ENCODE measurements at regions not wholly inside any gene's neighbourhood (a gene's known extent, or its start where the extent isn't known, plus 50 kb on each side); places are given as distances from the start of the nearest gene placed in this dataset.

DNA sequence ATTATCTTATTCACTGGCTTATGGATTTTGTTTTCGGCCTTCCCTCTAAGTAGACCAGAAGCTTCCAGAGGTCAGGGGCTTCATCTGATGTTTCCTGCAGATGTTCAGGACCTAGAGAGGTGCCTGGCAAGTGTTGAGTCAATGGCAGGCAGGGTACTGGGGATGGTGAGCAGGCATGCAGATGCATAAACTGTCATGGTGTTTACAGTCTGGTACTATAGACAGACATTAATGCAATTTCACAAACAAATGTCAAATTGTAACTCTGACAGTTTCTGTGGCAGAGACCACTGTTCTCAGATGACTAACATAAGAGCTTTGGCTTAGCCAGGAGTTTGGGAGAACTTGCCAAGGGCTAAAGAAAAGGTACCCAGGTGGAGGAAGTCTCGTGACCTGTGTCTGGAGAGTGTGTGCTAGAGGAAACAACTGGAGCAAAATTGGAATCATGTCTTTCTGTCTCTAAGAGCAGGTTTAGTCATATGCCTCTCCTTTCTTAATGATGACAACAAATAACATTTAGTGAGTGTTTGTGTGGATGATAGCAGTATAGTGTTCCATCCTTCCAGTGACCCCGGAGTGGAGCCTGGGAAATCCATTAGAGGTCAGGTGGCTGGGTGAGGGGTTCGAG lies 53.7 kb upstream of the TRAK1 start:
- no peak for DNase-seq

DNA sequence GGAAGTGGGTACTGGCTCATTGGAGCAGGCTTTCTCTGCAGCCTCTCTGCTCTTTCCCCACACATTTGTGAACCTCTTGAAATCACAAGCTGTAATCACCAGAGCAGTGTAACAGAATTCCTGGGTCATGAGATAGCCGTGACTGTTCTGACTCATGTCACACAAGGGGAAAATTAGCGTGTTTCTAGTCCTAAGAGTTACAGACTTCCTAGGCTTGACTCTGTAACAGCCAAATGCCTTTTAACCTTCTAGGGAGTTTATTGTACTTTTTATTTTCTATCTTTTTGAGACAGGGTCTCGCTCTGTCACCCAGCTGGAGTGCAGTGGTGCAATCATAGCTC lies 54.7 kb upstream of the TRAK1 start:
- peak; percentile 96 for DNase-seq

- DNase-seq: no peak
Measured at GRCh38 chr3:42035816-42036482, 55.2 kb upstream of the TRAK1 start.

DNA sequence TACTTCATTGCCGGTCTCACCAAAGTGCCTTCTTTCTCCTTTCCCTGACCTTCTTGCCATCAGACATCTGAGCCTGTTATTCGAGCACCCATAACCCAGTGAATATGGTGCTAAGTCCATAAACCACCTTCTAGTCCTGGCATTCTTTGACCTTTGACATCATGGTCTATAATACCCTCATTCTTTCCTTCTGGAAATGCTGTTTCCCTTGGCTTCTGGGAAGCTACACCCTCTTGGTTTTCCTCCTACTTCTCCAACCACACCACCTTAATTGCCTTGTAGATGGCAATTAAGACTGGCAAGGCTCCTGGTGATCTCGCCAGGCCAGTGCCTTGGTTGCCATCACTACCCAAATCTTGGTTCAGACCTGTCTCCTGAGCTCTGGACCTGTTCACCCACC lies 56.1 kb upstream of the TRAK1 start:
- no peak for DNase-seq

GRCh38 chr3:42033741-42034140 lies 57.4 kb upstream of the TRAK1 start:
- DNase-seq: peak; percentile 68

DNA sequence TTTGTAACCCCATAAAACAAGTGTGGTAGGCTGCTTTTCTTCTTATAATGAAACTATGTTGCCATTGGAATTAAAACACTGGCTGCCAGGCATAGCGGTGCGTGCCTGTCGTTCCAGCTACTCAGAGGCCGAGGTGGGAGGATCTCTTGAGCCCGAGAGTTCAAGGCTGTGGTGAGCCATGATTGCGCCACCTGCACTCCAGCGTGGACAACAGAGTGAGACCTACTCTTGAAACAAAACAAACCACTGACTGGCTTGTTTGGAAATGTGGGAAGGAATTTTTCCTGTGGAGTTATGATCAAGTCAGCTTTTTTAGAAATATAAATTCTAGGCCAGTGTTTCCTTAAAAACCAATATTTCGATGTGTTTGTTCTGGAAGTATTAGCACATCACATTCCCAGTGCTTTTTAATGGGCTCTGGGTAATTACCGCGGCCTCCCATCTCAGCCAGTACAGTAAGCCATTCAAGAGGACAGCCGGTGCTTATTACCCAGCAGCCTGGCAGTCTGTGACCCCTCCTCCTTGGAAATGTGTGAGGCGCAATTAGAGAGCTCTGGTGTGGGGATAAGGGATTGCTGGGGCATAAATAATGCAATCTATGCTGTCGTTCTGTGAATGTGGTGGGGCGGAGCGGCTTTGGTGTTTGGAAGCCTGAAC lies 58.3 kb upstream of the TRAK1 start:
- peak; percentile 92 for DNase-seq

GRCh38 chr3:42031808-42032480 lies 59.2 kb upstream of the TRAK1 start:
- DNase-seq: no peak

DNA sequence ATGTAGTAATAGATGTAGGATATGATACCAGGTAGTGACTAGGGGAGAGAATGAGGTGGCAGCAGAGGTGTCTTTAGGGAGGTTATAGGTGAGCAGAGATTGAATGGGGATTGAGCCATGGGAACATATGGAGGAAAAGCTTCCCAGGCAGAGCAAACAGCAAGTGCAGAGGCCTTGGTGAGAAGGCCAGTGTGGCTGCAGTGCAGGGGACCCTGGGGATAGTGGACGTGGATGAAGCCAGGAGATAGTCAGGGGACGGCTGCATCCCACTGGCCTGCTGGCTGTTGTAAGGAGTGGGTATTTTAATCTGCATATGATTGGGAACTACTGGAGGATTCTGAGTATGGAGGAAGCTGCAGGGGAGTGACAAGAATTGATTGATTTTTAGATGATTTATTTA lies 62.7 kb upstream of the TRAK1 start:
- DNase-seq: no peak

DNA sequence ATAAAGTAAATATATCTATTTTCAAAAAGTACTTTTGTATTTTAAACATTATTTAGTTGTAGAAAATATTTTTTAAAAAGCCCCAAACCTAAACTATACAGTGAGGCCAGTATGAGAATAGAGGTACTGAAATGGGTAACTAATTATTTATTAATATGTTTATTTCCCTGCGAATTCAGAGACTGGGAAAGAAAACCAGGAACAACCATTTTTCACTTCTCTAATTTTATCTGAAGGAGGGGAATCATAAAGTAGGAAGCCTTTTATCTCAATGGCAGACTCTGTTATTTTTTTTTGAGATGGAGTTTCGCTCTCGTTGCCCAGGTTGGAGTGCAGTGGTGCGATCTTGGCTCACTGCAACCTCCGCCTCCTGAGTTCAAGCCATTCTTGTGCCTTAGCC lies 63.6 kb upstream of the TRAK1 start:
- DNase-seq: no peak

- peak; percentile 96 for DNase-seq
Measured at GRCh38 chr3:42025370-42026138, 63.7 kb upstream of the ULK4 start.

- no peak for DNase-seq
Measured at GRCh38 chr3:42024591-42025351, 62.9 kb upstream of the ULK4 start.

DNA sequence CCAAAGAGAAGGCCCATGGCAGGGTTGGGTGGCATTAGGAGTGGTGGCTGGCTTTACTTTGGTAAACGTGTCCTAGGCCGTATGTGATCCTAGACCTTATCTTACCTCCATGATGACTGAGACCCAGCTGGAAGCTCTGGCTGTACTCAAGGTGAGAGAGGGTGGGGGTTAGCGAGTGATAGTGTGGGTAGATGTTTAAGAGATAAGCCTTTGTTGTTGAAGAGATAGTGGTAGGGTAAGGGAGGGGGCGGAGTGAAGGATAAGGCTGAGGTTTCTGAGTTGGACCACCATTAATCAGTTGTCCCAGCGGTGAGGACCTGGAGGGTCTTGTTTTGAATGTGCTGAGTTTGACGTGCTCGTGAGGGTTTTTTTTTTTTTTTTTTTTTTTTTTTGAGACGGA lies 61.5 kb upstream of the ULK4 start:
- DNase-seq: no peak

DNA sequence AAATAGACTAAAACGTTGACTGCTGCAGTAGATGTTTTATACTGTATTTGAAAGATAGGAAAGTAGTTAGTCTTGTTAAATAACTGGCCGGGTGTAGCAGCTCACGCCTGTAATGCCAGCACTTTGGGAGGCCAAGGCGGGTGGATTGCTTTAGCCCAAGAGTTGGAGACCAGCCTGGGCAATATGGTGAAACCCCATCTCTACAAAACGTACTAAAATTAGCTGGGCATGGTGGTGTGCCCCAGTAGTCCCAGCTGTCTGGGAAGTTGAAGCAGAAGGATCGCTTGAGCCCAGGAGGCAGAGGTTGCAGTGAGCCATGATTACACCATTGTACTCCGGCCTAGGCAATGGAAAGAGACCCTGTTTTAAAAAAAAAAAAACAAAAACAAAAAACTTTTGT lies 60.5 kb upstream of the ULK4 start:
- no peak for DNase-seq

DNA sequence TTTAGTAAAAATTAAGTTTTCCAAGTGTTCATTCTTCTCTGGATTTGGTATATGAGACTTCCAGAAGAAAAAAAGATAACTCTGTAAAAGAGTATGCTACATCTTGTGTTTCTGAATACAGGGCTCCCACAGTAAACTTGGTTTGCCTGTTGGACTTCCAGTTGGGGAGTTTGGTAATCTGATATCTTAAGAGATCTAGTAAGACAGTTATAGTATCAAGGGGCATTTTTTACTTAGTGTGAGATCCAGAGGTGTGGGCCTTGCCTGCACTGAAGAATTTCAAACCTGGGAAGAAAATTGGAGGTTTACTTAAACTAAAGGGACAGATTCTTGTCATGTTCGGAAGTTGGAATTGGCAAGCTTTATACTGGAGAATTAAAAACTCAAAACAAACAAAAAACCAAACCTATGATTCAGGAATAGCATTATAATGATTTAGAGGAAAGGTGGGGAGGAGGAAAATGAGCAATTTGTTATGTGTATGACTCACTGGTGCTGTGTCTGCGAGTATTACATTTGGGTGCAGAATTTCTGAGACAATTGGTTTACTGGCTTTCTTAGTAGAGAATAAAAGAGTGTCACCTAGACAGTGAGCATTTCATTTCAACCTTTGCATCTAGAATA lies 58.9 kb upstream of the ULK4 start:
- peak; percentile 84 for DNase-seq

- no peak for DNase-seq
Measured at GRCh38 chr3:42019953-42020260, 58.0 kb upstream of the ULK4 start.

GRCh38 chr3:42019144-42019952 lies 57.4 kb upstream of the ULK4 start:
- no peak for DNase-seq

DNA sequence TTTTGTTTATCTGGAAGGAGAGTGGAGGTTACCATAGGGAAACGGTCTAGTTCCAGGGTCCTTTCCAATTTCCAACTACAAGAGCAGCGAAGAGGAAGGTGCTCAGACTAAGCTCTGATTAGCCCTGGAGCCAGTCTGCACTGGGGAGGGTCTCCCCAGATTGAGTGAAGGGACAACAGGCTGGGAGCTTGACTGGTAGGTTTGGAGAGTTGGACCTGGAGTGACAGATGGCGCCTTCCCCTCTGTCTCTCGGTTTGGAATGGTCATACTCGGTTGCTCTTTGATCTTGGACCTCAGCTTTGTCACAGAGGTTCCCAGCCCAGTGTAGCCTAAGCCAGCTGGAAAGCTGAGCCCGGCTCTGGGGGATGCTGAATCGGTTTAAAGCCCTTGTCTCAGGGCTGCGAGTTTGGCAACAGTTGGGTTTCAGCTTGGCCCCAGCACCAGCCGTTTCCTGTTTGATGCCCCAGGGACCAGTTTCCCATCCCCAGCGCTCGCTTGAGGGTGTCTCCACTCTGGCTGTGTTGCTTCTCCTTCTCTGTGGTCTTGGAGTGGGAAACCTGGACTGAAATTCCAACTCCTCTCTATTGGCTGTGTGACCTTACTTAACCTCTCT lies 53.1 kb upstream of the ULK4 start:
- no peak for DNase-seq

DNA sequence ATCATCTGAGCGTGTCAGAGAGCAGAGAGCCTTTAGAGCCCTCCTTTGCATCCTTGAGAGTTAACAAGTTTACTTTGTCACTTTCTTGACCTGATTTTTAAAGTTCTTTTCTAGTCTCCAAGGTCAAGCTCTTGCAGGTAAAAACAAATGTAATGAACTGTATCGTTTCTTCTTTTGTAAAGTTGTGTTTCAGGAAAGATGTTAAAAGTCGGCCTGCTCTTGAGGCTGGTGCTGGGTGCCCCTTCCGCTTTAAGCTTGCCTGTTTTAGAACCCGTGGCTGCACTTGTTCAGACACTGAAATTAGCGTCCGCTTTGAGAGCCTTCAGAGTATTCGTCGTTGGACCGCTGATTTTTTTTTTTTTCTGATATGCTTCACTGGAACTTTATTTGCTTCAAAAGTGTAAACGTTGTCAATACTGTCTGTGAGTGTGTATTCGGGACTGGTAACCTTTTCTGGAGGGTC lies 52.6 kb upstream of the ULK4 start:
- peak; percentile 9 for DNase-seq

- DNase-seq: no peak
Measured at GRCh38 chr3:42013691-42014457, 52.0 kb upstream of the ULK4 start.

Measured in HCEC 1CT (cell line).